HPDE6-E6E7 (cell line): ENCODE measurements at regions not wholly inside any gene's neighbourhood (a gene's known extent, or its start where the extent isn't known, plus 50 kb on each side); places are given as distances from the start of the nearest gene placed in this dataset.
"Not testable (repeated sequence)": the region's sequence is repeated elsewhere in the genome, so short reads cannot be mapped to it uniquely, and the experiment has no call there.

Experiments
- DNase-seq: peaks from one replicate; pipeline ENCODE4 v3.0.0; 2011; ENCODE audit warnings: missing footprints; ENCODE audit errors: extremely low spot score

DNA sequence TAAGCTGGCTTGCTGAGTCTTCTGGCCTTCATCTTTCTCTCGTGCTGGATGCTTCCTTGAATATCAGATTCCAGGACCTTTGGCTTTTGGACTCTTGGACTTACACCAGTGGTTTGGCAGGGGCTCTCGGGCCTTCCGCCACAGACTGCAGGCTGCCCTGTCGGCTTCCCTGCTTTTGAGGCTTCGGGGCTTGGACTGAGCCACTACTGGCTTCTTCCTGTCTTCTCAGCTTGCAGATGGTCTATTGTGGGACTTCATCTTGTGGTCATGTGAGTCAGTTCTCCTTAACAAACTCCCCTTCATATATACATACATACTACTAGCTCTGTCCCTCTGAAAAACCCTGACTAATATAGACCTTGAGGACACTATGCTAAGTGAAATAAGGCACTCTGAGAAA is 78.3 kb upstream of the SSBP2 start:
- DNase-seq = no peak

DNA sequence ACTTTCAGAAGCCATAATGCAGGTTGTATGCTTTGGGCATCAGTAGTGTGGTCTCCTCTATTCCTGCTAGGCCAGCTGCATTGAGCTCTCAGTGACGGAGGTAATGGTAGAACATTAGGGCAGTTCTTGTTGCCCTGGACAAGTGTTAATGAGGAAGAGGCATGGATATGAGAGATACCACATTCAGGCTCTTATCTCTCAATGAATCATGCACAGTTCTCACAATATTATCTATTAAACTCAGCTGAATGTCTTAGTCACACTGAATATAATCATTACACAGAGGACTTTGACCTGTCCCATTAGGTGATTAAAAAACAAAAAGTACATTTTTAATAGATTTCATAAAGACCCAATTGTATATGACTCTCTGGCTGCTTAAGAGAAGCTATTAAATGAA is 76.6 kb upstream of the SSBP2 start:
- DNase-seq = no peak

DNA sequence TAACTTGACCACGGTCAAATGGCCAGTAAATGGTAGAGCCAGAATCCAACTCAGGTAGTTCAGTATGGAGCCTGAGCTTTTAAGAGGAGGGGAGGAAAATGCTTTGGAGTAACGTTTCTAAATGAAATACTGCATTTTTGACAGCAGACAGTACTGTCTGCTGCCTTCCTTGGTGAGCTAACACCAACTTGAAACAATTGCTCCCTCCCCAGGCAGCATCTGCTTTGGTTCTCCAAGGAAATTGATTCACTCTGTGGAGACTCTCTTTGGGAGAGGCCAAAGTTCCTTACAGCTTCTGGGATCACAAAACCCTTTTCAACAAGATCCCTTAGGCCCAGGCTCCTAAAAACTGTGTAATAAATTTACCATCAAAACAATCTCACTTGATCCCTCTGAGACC is 75.2 kb upstream of the SSBP2 start:
- DNase-seq = no peak

DNA sequence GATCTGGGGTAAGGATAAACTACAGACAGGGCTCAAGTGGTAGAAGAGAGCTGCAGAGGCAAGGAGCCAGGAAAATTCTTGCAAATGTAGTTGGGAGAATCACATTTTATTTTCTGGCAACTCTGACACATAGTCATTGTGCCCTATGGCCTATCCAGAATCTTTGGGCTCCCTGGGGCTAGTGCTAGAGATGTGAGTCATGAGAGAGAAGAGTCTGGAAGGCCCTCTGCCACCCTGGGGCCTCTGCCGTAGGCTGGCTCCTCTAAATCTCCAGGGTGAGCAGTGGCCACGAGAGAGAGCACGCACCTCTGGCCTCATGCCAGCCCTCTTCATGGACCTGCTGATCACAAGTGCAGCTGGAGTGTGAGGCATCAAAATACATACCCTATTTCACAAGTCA is 74.3 kb upstream of the SSBP2 start:
- peak; percentile 75 for DNase-seq

DNA sequence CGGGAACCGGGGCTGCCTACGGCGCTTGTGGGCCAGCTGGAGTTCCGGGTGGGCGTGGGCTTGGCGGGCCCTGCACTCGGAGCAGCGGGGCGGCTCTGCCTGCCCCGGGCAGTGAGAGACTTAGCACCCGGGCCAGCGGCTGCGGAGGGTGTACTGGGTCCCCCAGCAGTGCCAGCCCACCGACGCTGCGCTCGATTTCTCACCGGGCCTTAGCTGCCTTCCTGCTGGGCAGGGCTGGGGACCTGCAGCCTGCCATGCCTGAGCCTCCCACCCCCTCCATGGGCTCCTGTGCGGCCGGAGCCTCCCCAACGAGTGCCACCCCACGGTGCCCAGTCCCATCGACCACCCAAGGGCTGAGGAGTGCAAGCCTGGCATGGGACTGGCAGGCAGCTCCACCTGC is 72.8 kb upstream of the SSBP2 start:
- DNase-seq = not testable (repeated sequence)

DNA sequence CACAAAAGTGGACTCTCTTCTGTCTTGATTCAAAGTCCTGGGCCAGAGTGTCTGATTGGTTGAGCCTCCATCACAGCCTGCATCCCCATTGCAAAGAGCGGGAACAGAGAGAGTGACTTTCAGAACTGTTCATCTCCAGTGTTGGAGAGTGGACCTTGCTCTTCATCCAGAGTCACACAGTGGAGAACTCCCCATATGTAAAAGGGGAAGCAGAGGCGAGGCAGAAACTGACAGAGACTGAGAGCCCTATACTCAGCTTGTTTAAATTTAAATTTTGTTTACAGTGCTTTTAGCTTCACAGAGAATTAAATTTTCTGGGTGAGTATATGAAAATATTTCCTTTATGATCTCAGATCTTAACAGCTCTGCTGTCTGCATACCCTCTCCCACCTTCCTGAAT is 70.0 kb upstream of the SSBP2 start:
- no peak for DNase-seq

DNA sequence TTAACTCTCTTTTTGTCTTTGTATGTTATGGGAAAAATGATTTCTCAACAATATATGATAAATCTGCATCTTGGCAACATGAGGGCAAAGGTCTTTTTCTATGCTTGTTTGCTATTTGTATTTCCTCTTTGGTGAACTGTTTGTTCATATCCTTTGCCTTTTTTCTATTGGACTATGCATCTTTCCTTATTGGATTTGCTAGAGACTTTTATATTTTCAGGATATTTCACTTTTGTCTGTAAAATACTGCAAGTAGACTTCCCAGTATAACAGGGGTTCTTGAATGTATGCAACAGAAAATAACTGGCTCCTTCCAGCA is 69.4 kb upstream of the SSBP2 start:
- DNase-seq = no peak

DNA sequence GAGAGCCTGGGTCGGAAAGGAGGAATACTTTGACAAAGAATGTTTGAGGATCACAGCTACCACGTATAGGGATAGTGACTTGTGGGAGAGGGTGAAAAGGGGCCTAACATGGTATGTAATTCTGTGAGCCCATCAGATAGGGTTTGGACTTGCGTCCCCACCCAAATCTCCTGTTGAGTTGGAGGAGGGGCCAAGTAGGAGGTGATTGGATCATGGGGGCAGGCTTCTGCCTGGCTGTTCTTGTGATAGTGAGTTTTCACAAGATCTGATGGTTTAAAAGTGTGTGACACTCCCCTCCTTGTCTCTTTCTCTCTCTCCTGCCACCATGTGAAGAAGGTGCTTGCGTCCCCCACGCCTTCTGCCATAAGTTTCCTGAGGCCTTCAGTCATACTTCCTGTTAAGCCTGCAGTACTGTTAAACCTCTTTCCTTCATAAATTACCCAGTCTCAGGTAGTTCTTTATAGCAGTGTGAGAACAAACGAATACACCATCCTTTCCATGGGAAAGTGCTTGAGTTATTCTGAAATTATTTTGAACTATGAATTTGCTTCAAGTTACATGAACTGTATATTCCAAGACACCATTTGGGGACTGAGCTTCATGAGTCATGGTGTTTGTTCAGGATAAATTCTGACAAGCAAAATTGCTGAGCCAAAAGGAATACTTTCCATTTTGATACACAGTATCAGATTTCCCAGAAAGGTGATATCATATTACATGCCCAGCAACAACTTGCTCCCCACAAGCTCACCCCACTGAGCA is 68.8 kb upstream of the SSBP2 start:
- DNase-seq = peak; percentile 31

DNA sequence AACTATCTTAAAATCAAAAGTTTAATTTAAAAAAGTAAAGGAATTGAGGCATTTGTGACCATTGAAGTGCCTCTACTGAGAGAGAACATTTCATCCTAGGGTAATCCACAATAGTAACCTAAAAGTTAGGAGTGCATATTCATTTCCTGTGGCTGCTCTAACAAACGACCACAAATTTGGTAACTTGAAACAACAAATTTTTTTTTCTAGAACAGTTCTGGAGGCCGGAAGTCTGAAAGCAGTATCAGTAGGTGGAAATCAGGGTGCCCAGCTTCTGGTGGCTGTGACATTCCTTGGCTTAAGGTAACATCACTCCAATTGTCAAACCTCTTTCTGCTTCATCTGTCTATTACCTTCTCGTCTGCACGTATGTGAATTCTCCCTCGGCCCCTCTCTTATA is 67.1 kb upstream of the SSBP2 start:
- no peak for DNase-seq

DNA sequence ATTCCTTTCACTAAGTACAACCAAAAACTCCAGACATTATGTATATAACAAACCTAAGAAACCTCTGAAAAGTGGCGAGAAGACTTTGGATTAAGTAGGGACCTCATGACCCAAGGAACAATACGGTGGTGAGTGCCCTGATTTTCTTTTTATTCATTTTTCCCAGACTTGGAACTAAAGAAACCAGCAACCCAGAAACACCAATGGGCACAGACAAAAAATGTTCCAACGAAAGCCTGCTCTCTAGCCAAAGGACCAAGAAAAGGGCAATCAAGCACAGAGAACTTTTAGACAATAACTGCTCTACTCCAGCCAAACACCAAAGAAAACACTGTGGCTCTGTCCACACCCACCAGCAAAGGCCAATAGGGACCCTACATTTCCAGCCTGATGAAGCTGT is 66.2 kb upstream of the SSBP2 start:
- no peak for DNase-seq

DNA sequence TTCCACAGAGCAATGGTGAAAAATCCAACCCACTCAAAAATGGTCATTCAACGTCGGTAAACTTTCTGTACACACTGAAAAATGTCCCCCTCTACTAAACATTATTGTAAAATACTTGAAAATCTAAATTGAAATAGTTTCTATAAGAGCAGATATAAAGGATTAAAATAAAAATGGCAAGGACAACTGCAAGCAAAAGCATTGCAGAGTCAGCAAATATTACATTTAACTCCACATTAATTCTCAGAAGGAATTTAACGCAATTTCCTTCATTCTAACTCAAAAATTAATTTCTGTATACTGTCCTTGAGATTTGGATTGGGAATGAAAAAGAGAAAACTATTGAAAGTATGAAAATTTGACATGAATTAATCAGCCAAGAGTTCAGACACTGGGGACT is 64.4 kb upstream of the SSBP2 start:
- DNase-seq = no peak

DNA sequence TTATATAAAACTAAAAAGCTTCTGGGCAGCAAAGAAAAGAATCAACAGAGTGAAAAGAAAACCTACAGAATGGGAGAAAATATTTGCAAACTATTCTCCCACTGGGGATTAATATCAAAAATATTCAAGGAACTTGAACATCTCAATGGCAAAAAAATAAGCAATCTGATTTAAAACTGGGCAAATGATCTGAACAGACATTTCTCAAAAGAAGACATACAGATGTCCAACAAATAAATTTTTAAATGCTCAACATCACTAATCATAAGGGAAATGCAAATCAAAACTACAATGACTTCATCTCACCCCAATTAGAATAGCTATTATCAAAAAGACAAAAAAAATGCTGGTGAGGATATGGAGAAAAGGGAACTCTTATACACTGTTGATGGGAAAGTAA is 57.2 kb upstream of the SSBP2 start:
- no peak for DNase-seq

DNA sequence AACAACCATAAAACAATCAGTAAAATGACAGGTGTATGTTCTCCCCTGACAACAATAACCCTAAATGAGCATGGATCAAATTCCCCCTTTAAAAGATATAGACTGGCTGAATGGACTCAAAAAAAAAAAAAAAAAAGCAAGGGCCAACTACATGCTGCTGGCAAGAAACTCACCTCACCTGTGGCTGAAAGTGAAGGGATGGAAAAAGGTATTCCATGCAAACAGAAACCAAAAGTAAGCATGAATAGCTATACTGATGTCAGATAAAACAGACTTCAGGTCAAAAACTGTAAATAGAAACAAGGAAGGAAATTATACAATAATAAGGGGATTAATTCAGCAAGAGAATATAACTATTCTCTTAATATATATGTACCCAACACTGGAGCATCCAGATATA is 54.2 kb upstream of the SSBP2 start:
- DNase-seq = no peak

DNA sequence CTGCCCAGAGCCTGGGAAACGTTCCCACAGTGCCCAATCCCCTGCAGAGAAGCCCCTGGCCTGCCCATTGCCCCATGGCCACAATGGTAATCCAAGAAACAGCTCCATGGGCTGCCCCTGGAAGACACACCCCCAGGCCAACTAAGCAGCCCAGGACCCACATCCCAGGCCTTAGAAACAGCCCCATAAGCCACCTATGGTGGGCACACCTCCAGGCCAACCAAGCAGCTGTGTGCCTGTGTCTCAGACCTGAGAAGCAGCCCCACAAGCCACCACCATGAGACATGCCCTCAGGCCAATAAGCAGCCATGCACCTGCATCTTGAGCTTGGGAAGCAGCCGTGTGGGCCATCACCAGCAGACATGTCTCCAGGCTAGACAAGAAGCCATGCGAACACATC is 52.9 kb upstream of the SSBP2 start:
- no peak for DNase-seq

DNA sequence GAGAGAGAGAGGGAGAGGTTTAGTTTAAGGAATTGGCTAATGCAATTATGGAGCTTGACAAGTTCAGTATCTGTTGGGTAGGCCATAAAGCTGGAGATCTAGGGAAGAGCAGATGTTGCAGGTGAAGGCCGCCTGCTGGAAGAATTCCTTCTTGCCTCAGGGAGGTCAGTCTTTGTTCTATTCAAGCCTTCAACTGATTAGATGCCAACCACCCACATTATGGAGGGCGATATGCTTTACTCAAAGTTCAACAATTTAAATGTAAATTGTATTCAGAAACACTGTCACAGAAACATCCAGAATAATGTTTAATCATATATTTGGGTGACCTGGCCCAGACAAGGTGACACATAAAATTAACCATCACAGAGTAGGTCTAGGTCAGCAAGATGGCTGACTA is 51.7 kb upstream of the SSBP2 start:
- DNase-seq = no peak

DNA sequence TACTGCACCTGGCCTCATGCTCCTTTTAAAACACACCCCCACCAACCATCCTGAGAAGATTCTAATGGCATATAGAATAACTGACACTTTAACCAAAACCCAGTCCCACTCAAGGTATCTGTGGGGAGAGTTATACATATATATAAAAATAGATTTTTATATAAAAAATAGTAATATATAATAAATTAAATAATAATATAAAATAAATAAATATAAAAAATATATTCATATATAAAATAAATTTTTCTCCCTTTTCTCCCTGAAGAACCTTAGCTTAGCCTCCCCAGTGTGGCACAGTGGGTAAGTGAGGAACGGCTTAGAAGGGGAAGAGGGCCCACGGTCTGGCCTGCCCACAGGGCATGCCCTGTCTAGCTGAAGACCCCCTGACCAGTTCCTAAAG is 51.1 kb upstream of the SSBP2 start:
- no peak for DNase-seq

DNA sequence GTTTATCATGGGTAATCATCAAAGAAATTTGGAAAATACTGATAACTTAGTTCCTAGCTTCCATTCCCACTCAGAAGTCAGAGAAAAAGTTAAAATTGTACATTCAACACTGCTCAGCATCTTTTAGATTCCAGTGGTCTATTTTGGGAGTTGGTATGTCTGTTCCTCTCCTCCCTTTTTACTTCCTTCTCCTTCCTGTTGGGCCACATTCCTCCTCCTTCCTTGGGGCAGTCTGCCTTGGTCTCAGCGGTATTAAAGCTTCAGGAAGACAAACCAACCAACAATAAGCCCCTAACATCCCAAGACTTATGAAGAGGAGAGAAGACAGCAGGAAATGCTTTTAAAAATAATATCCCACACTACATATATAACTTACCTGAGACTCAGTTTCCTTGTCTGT is 49.9 kb upstream of the SSBP2 start:
- DNase-seq = no peak
